ENCODE measurements at regions not wholly inside any gene's neighbourhood (a gene's known extent, or its start where the extent isn't known, plus 50 kb on each side); places are given as distances from the start of the nearest gene placed in this dataset.

GRCh38 chr5:58403822-58404433 lies 56.0 kb downstream of the PLK2 start:
- Mint-ChIP-seq H3K27ac (no peak overlapping the region), H3K27me3 (peaks cover 13% of the 10 kb centered on the region), H3K9me3 (no peaks in the 10 kb centered on the region), H3K4me1 (ENCODE audit: low read depth) (no peaks in the 10 kb centered on the region), H3K36me3 (ENCODE audit: low read depth) (no peaks in the 10 kb centered on the region), H3K4me3 (no peak overlapping the region)
- intact Hi-C loops (cut with micrococcal nuclease) = no loop called here
- DNase-seq = no peak
- no peak for TF ChIP-seq CTCF (IDR thresholded peaks at IDR 0.05)
- POLR2A ChIA-PET = no interaction called here
- CTCF ChIA-PET = no interaction called here
- ATAC-seq = no peak

- Mint-ChIP-seq H3K4me3 (no peak overlapping the region), H3K4me1 (ENCODE audit: low read depth) (no peaks in the 10 kb centered on the region), H3K9me3 (no peaks in the 10 kb centered on the region), H3K36me3 (ENCODE audit: low read depth) (no peaks in the 10 kb centered on the region), H3K27me3 (peaks cover 5% of the 10 kb centered on the region), H3K27ac (no peak overlapping the region)
- ChIA-PET POLR2A (no interaction called here), CTCF (no interaction called here)
- no peak for TF ChIP-seq CTCF (IDR thresholded peaks at IDR 0.05)
- intact Hi-C loops (cut with micrococcal nuclease) = no loop called here
- ATAC-seq (no peak), DNase-seq (no peak)
These were observed 58.2 kb downstream of the PLK2 start for GRCh38 chr5:58401701-58402100.

GRCh38 chr5:58400737-58401136 lies 59.1 kb downstream of the PLK2 start:
- H3K4me3 Mint-ChIP-seq = no peak overlapping the region
- peaks cover 5% of the 10 kb centered on the region for H3K27me3 Mint-ChIP-seq
- intact Hi-C loops (cut with micrococcal nuclease) = no loop called here
- DNase-seq (no peak), ATAC-seq (no peak)
- CTCF ChIA-PET = no interaction called here
- H3K9me3 Mint-ChIP-seq = no peaks in the 10 kb centered on the region
- no peak overlapping the region for H3K27ac Mint-ChIP-seq
- no peaks in the 10 kb centered on the region for H3K36me3 Mint-ChIP-seq (ENCODE audit: low read depth)
- no peak for TF ChIP-seq CTCF (IDR thresholded peaks at IDR 0.05)
- POLR2A ChIA-PET = no interaction called here
- H3K4me1 Mint-ChIP-seq (ENCODE audit: low read depth) = no peaks in the 10 kb centered on the region

GRCh38 chr5:58399951-58400350 lies 59.9 kb downstream of the PLK2 start:
- ATAC-seq (no peak), DNase-seq (no peak)
- POLR2A ChIA-PET = no interaction called here
- Mint-ChIP-seq H3K27ac (no peak overlapping the region), H3K4me1 (ENCODE audit: low read depth) (no peaks in the 10 kb centered on the region), H3K27me3 (peaks cover 5% of the 10 kb centered on the region), H3K9me3 (no peaks in the 10 kb centered on the region), H3K36me3 (ENCODE audit: low read depth) (no peaks in the 10 kb centered on the region), H3K4me3 (no peak overlapping the region)
- no peak for TF ChIP-seq CTCF (IDR thresholded peaks at IDR 0.05)
- intact Hi-C loops (cut with micrococcal nuclease) = no loop called here
- CTCF ChIA-PET = no interaction called here

- Mint-ChIP-seq H3K4me3 (no peak overlapping the region), H3K4me1 (ENCODE audit: low read depth) (no peaks in the 10 kb centered on the region), H3K9me3 (no peaks in the 10 kb centered on the region), H3K36me3 (ENCODE audit: low read depth) (no peaks in the 10 kb centered on the region), H3K27me3 (peaks cover 2% of the 10 kb centered on the region), H3K27ac (no peak overlapping the region)
- ATAC-seq = no peak
- TF ChIP-seq CTCF (IDR thresholded peaks at IDR 0.05) = no peak
- CTCF ChIA-PET = interaction anchor here (0.9 kb wide), 1 partner anchor 67 kb away, joined by 3 read pairs; no protein-coding TSS in a partner anchor
- intact Hi-C loops (cut with micrococcal nuclease) = no loop called here
- DNase-seq = no peak
- POLR2A ChIA-PET = no interaction called here
These were observed 65.5 kb downstream of the PLK2 start for GRCh38 chr5:58394339-58394738.
